LNCaP clone FGC (cell line): ENCODE measurements at regions not wholly inside any gene's neighbourhood (a gene's known extent, or its start where the extent isn't known, plus 50 kb on each side); places are given as distances from the start of the nearest gene placed in this dataset.

Experiments used
- DNase-seq: peaks from one replicate; pipeline ENCODE4 v3.0.0-alpha.2; 2011; ENCODE audit warnings: low read depth
- H3K4me3 ChIP-seq: 2 replicates; pipeline ENCODE4 v1.5.1; 2011; ENCODE audit warnings: mild to moderate bottlenecking, low read depth, low read length, control low read depth
- CTCF ChIP-seq: IDR thresholded peaks from 2 replicates; pipeline ENCODE4 v1.5.1; 2012; ENCODE audit warnings: mild to moderate bottlenecking; ENCODE audit not compliant: control insufficient read depth, insufficient read depth; ENCODE audit errors: extremely low read depth

DNA sequence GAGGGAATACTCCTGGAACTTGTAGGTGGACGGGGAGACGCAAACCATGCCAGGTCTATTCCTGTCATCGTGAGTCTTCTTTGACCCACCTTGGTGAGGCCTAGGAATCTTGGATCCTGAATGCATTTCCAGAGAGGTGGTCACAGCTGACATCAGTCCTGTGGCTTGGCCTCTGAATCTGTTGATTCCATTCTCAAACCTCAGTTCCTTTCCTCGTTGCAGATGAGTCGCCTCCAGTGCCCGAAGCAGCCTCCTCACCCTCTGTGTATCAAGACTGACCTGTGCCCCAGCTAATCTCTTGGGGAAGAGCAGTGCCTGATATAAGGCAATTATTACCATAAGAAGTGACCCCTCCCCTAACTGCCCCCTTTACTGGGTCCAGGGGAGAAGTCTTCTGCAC lies 118.1 kb downstream of the SMIM20 start:
- TF ChIP-seq CTCF, result no peak
- no peak for DNase-seq
- H3K4me3 ChIP-seq, result no peak overlapping the region

DNA sequence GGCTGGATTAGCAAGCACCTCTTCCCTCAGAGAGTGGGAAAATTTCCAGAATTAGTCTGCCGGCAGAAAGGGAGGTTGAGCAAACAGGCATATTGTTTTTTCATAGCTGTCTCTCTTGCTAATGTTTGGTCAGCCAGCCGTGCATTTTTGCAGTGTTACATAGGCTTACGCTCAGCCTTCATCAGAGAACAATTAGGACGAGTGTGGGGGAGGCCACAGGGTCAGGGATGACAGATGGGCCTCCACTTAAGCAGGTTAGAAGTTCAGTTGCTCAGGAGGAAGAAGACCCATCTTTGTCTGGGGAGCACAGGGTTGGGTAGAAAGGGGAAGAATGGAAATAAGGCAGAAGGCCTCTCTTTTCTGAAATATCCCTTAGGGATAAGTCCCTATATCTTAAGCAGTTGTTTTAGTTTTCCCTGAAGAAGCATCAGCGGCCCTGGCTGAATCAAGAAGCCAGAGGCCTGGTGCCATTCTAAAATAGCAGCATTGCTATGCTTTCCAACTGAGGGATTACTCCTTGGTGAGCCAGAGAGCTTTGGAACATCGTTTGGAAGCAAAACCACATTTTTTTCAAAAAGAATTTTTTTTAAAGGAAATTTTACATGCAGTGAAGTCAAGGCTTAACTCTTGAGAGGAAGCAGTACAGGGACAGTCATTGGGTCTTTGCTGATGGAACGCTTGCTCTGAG lies 118.8 kb downstream of the SMIM20 start:
- no peak for TF ChIP-seq CTCF
- H3K4me3 ChIP-seq, result no peak overlapping the region
- DNase-seq, result no peak

GRCh38 chr4:26033389-26033788 lies 119.4 kb downstream of the SMIM20 start:
- DNase-seq, result no peak
- H3K4me3 ChIP-seq, result no peak overlapping the region
- TF ChIP-seq CTCF, result no peak

- no peak for TF ChIP-seq CTCF
- no peak overlapping the region for H3K4me3 ChIP-seq
- no peak for DNase-seq
Measured at GRCh38 chr4:26034849-26035248, 120.8 kb downstream of the SMIM20 start.

GRCh38 chr4:26035921-26036320 lies 121.9 kb downstream of the SMIM20 start:
- no peak for TF ChIP-seq CTCF
- DNase-seq, result no peak
- H3K4me3 ChIP-seq, result no peak overlapping the region

DNA sequence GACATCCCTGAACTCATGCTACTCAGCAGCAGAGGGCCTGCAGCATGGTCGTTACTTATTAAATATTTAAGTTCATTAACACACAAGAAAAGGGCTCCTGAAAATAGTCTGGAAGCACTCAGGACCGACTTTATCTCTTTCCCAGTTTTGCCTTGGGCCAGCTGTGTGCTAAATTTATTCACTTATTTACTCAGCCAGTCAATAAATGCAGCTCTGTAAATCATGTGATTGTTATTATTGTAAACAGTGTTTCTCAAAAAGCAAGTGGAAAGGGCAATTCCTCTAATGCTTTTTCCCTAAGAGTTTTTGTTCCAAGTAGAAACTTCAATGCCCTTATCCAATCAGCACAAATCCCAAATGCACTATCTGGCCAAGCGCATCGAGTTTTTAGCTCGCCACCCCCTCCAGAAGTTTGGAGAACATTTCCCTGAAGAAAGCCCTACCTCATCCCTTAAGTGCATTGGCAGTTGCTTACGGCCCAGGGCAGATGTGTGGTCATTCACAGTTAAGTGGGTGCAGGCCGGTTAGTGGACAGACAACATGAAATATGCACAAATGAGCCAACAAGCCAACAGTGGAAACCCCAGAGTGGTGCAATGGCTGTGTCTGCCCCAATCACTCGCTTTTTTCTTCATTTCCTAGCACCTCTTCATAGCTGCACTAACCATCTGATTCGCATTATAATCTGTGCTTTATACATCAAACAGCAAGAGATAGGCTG lies 125.8 kb downstream of the SMIM20 start:
- no peak overlapping the region for H3K4me3 ChIP-seq
- DNase-seq, result no peak
- no peak for TF ChIP-seq CTCF
